Body of pancreas (tissue), 4 donors: ENCODE measurements at regions not wholly inside any gene's neighbourhood (a gene's known extent, or its start where the extent isn't known, plus 50 kb on each side); places are given as distances from the start of the nearest gene placed in this dataset.
"Not testable (repeated sequence)": the region's sequence is repeated elsewhere in the genome, so short reads cannot be mapped to it uniquely, and the experiment has no call there.

ENCODE experiments used
- CTCF ChIP-seq, 7 experiments: fragments of 450-650 bp in 4 of 7; fragments of 200-600 bp in 3 of 7; sonication (generic) in 3 of 7; IDR thresholded peaks; one replicate each; pipeline ENCODE4 v1.5.1; 2016 to 2019; ENCODE audit warnings: antibody characterized with exemption in 7 of 7
- POLR2A ChIP-seq, 3 donors: fragments of 450-650 bp; IDR thresholded peaks; one replicate each; pipeline ENCODE4 v1.6.1; 2016; ENCODE audit warnings: antibody characterized with exemption in 3 of 3, mild to moderate bottlenecking in 2 of 3

GRCh38 chr7:149674728-149675385, 98.5 kb downstream of the ZNF467 start:
- not testable (repeated sequence) for TF ChIP-seq POLR2A, CTCF (IDR thresholded peaks at IDR 0.05)
